IMR-90 (cell line): ENCODE measurements at regions not wholly inside any gene's neighbourhood (a gene's known extent, or its start where the extent isn't known, plus 50 kb on each side); places are given as distances from the start of the nearest gene placed in this dataset.

Experiments used
- ATAC-seq: fragments of 200-7000 bp; cut with Tn5 transposase; 2 replicates; pipeline ENCODE4 v1.9.1; 2020; ENCODE audit warnings: low read depth, mild to moderate bottlenecking, moderate library complexity
- BruUV-seq: library from RNA; stranded (reverse); fragments of 400-500 nt; replicated peaks from 2 replicates; lab custom pipeline; 2021; lab: Mats Ljungman, UMichigan
- CTCF ChIA-PET: fragments of 300-600 bp; formaldehyde crosslinking; extraction: SDS; loops from one replicate; lab custom pipeline; 2021; ENCODE audit warnings: antibody characterized with exemption; lab: Yijun Ruan, JAX
- POLR2A ChIA-PET: fragments of 300-600 bp; sonication (Branson Sonifier 250); formaldehyde crosslinking; loops from one replicate; lab custom pipeline; 2022; ENCODE audit warnings: antibody characterized with exemption; ENCODE audit not compliant: unreplicated experiment; lab: Charles Lee
- DNase-seq: peaks from one replicate; pipeline ENCODE4 v3.0.0; 2013
- H2AFZ ChIP-seq: replicated peaks from 2 replicates; pipeline ENCODE3; 2013; ENCODE audit warnings: low read length, mild to moderate bottlenecking; ENCODE audit not compliant: poor library complexity
- H2AK5ac ChIP-seq: 2 replicates; pipeline ENCODE4 v1.6.1; 2013; ENCODE audit warnings: low read depth, low read length, inconsistent platforms
- H2AK9ac ChIP-seq: replicated peaks from 2 replicates; pipeline ENCODE3; 2013; ENCODE audit warnings: mild to moderate bottlenecking, low read depth, low read length, moderate library complexity; ENCODE audit not compliant: poor library complexity
- H2BK120ac ChIP-seq: 2 replicates; pipeline ENCODE4 v1.6.1; 2013; ENCODE audit warnings: low read depth, low read length, inconsistent platforms
- H2BK15ac ChIP-seq: 3 replicates; pipeline ENCODE4 v1.6.1; 2013; ENCODE audit warnings: low read depth, low read length, inconsistent platforms
- H2BK20ac ChIP-seq: 2 replicates; pipeline ENCODE4 v1.6.1; 2013; ENCODE audit warnings: low read depth, mild to moderate bottlenecking, inconsistent platforms, low read length, moderate library complexity
- H2BK5ac ChIP-seq: 2 replicates; pipeline ENCODE4 v1.6.1; 2013; ENCODE audit warnings: mild to moderate bottlenecking, low read depth, low read length, inconsistent platforms; ENCODE audit not compliant: poor library complexity, severe bottlenecking
- H3K14ac ChIP-seq: replicated peaks from 2 replicates; pipeline ENCODE4 v1.6.1; 2013; ENCODE audit warnings: low read depth, low read length, inconsistent platforms
- H3K18ac ChIP-seq: 2 replicates; pipeline ENCODE4 v1.6.1; 2013; ENCODE audit warnings: low read depth, low read length, control low read depth
- H3K23ac ChIP-seq: 2 replicates; pipeline ENCODE4 v1.6.1; 2013; ENCODE audit warnings: low read depth, low read length, inconsistent platforms
- H3K27ac ChIP-seq: 2 replicates; pipeline ENCODE4 v1.5.1; 2013; ENCODE audit warnings: mild to moderate bottlenecking, control low read depth, low read length; ENCODE audit not compliant: insufficient read depth
- H3K27me3 ChIP-seq: 2 replicates; pipeline ENCODE4 v1.6.1; 2013; ENCODE audit warnings: low read length; ENCODE audit not compliant: control insufficient read depth, insufficient read depth
- H3K36me3 ChIP-seq: 2 replicates; pipeline ENCODE4 v1.6.1; 2013; ENCODE audit warnings: low read length, mixed read lengths; ENCODE audit not compliant: control insufficient read depth, insufficient read depth
- H3K4ac ChIP-seq: 2 replicates; pipeline ENCODE4 v1.6.1; 2013; ENCODE audit warnings: low read depth, low read length, inconsistent platforms
- H3K4me1 ChIP-seq: 2 replicates; pipeline ENCODE4 v1.6.1; 2013; ENCODE audit warnings: low read length, mixed read lengths; ENCODE audit not compliant: control insufficient read depth, insufficient read depth
- H3K4me2 ChIP-seq: 2 replicates; pipeline ENCODE4 v1.6.1; 2013; ENCODE audit warnings: low read depth, mild to moderate bottlenecking, control low read depth, low read length, moderate library complexity
- H3K4me3 ChIP-seq: 2 replicates; pipeline ENCODE4 v1.5.1; 2013; ENCODE audit warnings: low read depth, mild to moderate bottlenecking, control low read depth, low read length, moderate library complexity; ENCODE audit not compliant: insufficient read depth
- H3K56ac ChIP-seq: 2 replicates; pipeline ENCODE4 v1.6.1; 2013; ENCODE audit warnings: low read length, inconsistent platforms; ENCODE audit not compliant: insufficient read depth; ENCODE audit errors: extremely low read depth
- H3K79me1 ChIP-seq, 2 experiments: 2 replicates each; pipeline ENCODE4 v1.6.1; 2013; ENCODE audit warnings: low read length in 2 of 2, inconsistent platforms in 1 of 2, low read depth in 1 of 2
- H3K9ac ChIP-seq: 2 replicates; pipeline ENCODE4 v1.6.1; 2013; ENCODE audit warnings: low read depth, low read length, control low read depth
- H3K9me1 ChIP-seq: 2 replicates; pipeline ENCODE4 v1.6.1; 2013; ENCODE audit warnings: low read length, inconsistent platforms; ENCODE audit not compliant: insufficient read depth
- H3K9me3 ChIP-seq: 2 replicates; pipeline ENCODE4 v1.6.1; 2013; ENCODE audit warnings: low read length; ENCODE audit not compliant: control insufficient read depth, insufficient read depth
- H4K20me1 ChIP-seq: 2 replicates; pipeline ENCODE4 v1.6.1; 2013; ENCODE audit warnings: low read length, inconsistent platforms; ENCODE audit not compliant: insufficient read depth
- H4K5ac ChIP-seq: 2 replicates; pipeline ENCODE4 v1.6.1; 2013; ENCODE audit warnings: mild to moderate bottlenecking, low read depth, low read length, control low read depth
- H4K8ac ChIP-seq, 2 experiments: 2 replicates each; pipeline ENCODE4 v1.6.1; 2013; ENCODE audit warnings: low read depth in 2 of 2, low read length in 2 of 2, control low read depth in 1 of 2, inconsistent platforms in 1 of 2
- H4K91ac ChIP-seq: 2 replicates; pipeline ENCODE4 v1.6.1; 2013; ENCODE audit warnings: low read depth, low read length, inconsistent platforms; ENCODE audit not compliant: insufficient read depth
- BHLHE40 ChIP-seq: fragments of 150-350 bp; IDR thresholded peaks from 2 replicates; pipeline ENCODE4 v1.6.1; 2016; ENCODE audit warnings: mild to moderate bottlenecking, low read depth, low read length
- CEBPB ChIP-seq: IDR thresholded peaks from 2 replicates; pipeline ENCODE4 v1.6.1; 2012; ENCODE audit warnings: low read depth, low read length, improper control_type of control experiment
- CHD1 ChIP-seq: IDR thresholded peaks from 2 replicates; pipeline ENCODE4 v1.6.1; 2012; ENCODE audit warnings: low read depth, low read length, improper control_type of control experiment
- FOS ChIP-seq: fragments of 150-350 bp; IDR thresholded peaks from 2 replicates; pipeline ENCODE4 v1.6.1; 2016; ENCODE audit warnings: low read depth, low read length
- MAFK ChIP-seq: IDR thresholded peaks from 2 replicates; pipeline ENCODE4 v1.6.1; 2012; ENCODE audit warnings: low read depth, low read length, improper control_type of control experiment
- MAZ ChIP-seq: IDR thresholded peaks from 2 replicates; pipeline ENCODE4 v1.6.1; 2012; ENCODE audit warnings: low read depth, mild to moderate bottlenecking, low read length, improper control_type of control experiment, moderate library complexity, borderline replicate concordance
- MXI1 ChIP-seq: IDR thresholded peaks from 2 replicates; pipeline ENCODE4 v1.6.1; 2012; ENCODE audit warnings: low read depth, mild to moderate bottlenecking, low read length, moderate library complexity, borderline replicate concordance
- NFE2L2 ChIP-seq: fragments of 150-350 bp; IDR thresholded peaks from 2 replicates; pipeline ENCODE4 v1.6.1; 2016; ENCODE audit warnings: low read depth, mild to moderate bottlenecking, low read length
- POLR2A ChIP-seq: IDR thresholded peaks from 2 replicates; pipeline ENCODE4 v1.6.1; 2012; ENCODE audit warnings: mild to moderate bottlenecking, low read depth, low read length
- RAD21 ChIP-seq: IDR thresholded peaks from 2 replicates; pipeline ENCODE4 v1.6.1; 2012; ENCODE audit warnings: low read length, improper control_type of control experiment
- RCOR1 ChIP-seq: IDR thresholded peaks from 2 replicates; pipeline ENCODE4 v1.6.1; 2012; ENCODE audit warnings: mild to moderate bottlenecking, low read length, improper control_type of control experiment; ENCODE audit not compliant: insufficient replicate concordance
- SMC3 ChIP-seq: fragments of 150-350 bp; IDR thresholded peaks from 2 replicates; pipeline ENCODE4 v1.6.1; 2016; ENCODE audit warnings: low read depth, mild to moderate bottlenecking, antibody characterized with exemption, low read length, moderate library complexity
- WGBS, 2 experiments: methylation state at CpG; one replicate each; pipeline versions ENCODE4 v1.1.5 to v1.1.7; 2013; ENCODE audit warnings: missing lambda C conversion rate in 2 of 2; ENCODE audit not compliant: insufficient read length in 1 of 2; ENCODE audit errors: extremely low coverage in 2 of 2; 5-methylcytosine and 5-hydroxymethylcytosine counted together
- dilution Hi-C: fragments of 300-500 bp; cut with HindIII; formaldehyde crosslinking; loops from one replicate; pipeline ENCODE4 v1.14.3; 2018; ENCODE audit warnings: low sequenced_read_pairs; ENCODE audit not compliant: unreplicated experiment
- in situ Hi-C: fragments of 300-500 bp; cut with MboI; formaldehyde crosslinking; loops from 3 replicates; pipeline ENCODE4 v1.14.3; 2019; ENCODE audit warnings: low sequenced_read_pairs, inconsistent platforms, mixed read lengths
- intact Hi-C: fragments of 100-400 bp; cut with micrococcal nuclease; formaldehyde crosslinking; loops from 2 replicates; pipeline ENCODE4 v1.10.0; 2022
- TF ChIP-seq, protein P1 (sequence below): fragments of 150-350 bp; IDR thresholded peaks from 2 replicates; pipeline ENCODE4 v1.6.1; 2016; ENCODE audit warnings: low read depth, mild to moderate bottlenecking, low read length, moderate library complexity, borderline replicate concordance
- TF ChIP-seq, protein P2 (sequence below): fragments of 150-350 bp; IDR thresholded peaks from 2 replicates; pipeline ENCODE4 v1.6.1; 2017; ENCODE audit warnings: mild to moderate bottlenecking, antibody characterized with exemption, low read length, low read depth

DNA sequence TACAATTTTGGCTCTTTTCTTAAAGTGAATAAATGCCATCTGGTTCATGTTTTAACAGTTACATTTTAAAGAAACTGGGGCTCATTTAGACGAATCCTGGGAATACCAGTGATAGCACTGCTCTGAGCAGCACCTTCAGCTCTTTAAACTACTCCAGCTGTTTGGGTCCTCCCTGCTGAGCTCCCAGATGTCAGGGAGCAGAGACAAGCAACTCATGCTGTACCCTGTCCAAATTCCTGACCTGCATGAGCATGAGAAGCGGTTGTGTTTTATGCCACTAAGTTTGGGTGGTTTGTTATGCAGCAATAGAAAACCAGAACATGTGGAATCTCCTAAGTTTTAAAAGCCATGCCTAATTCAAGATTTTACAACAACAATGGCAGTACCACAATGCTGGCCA lies 90.0 kb downstream of the FDX1 start:
- H3K36me3 ChIP-seq, result no peaks in the 10 kb centered on the region
- POLR2A ChIA-PET, result interaction anchor here (0.6 kb wide), 1 partner anchor 73 kb away, joined by 11 read pairs; no protein-coding TSS in a partner anchor
- H3K4me2 ChIP-seq, result no peak overlapping the region
- H3K9me3 ChIP-seq, result no peaks in the 10 kb centered on the region
- no peak overlapping the region for H3K27ac ChIP-seq
- DNase-seq (no peak), ATAC-seq (no peak)
- no TSS peak for BruUV-seq
- peaks cover 8% of the 10 kb centered on the region; the same call in 1 of the 2 replicates for H3K9me1 ChIP-seq
- H4K91ac ChIP-seq, result no peak overlapping the region
- no peak overlapping the region for H4K5ac ChIP-seq
- dilution Hi-C loops, result no loop called here
- no peak overlapping the region for H3K18ac ChIP-seq
- no peak overlapping the region for H2AK5ac ChIP-seq
- CTCF ChIA-PET, result interaction anchor here (0.6 kb wide), 1 partner anchor 729 kb away, joined by 3 read pairs; no protein-coding TSS in a partner anchor
- no peak overlapping the region for H3K23ac ChIP-seq
- H2BK20ac ChIP-seq, result no peak overlapping the region
- H3K9ac ChIP-seq, result no peak overlapping the region
- no peak overlapping the region for H2AK9ac ChIP-seq
- no peak overlapping the region for H2BK120ac ChIP-seq
- no peaks in the 10 kb centered on the region for H3K27me3 ChIP-seq
- in situ Hi-C loops, result no loop called here
- H3K4me1 ChIP-seq, result peaks cover 5% of the 10 kb centered on the region
- TF ChIP-seq, protein P1, sequence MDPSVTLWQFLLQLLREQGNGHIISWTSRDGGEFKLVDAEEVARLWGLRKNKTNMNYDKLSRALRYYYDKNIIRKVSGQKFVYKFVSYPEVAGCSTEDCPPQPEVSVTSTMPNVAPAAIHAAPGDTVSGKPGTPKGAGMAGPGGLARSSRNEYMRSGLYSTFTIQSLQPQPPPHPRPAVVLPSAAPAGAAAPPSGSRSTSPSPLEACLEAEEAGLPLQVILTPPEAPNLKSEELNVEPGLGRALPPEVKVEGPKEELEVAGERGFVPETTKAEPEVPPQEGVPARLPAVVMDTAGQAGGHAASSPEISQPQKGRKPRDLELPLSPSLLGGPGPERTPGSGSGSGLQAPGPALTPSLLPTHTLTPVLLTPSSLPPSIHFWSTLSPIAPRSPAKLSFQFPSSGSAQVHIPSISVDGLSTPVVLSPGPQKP, result no peak
- TF ChIP-seq RCOR1, result no peak
- TF ChIP-seq MAFK, result no peak
- no peak for TF ChIP-seq MAZ
- TF ChIP-seq NFE2L2, result no peak
- TF ChIP-seq RAD21, result no peak
- no peak for TF ChIP-seq CHD1
- TF ChIP-seq FOS, result no peak
- TF ChIP-seq POLR2A, result no peak
- no peak for TF ChIP-seq CEBPB
- no peak for TF ChIP-seq SMC3
- no peak for TF ChIP-seq MXI1
- TF ChIP-seq, protein P2, sequence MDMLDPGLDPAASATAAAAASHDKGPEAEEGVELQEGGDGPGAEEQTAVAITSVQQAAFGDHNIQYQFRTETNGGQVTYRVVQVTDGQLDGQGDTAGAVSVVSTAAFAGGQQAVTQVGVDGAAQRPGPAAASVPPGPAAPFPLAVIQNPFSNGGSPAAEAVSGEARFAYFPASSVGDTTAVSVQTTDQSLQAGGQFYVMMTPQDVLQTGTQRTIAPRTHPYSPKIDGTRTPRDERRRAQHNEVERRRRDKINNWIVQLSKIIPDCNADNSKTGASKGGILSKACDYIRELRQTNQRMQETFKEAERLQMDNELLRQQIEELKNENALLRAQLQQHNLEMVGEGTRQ, result no peak
- TF ChIP-seq BHLHE40, result no peak
- no peak overlapping the region for H3K14ac ChIP-seq
- no peak overlapping the region for H2BK15ac ChIP-seq
- no peak overlapping the region for H2AFZ ChIP-seq
- WGBS, 2 experiments, result no CpG with 5 or more reads among the region's 2 CpGs
- no peak overlapping the region for H3K56ac ChIP-seq
- no peak overlapping the region for H4K8ac ChIP-seq
- no peak overlapping the region for H2BK5ac ChIP-seq
- intact Hi-C loops, result no loop called here
- no peaks in the 10 kb centered on the region for H3K79me1 ChIP-seq
- no peak overlapping the region for H3K4ac ChIP-seq
- H3K4me3 ChIP-seq, result no peak overlapping the region
- H4K20me1 ChIP-seq, result no peaks in the 10 kb centered on the region
